Ovary (tissue), 7 donors: ENCODE measurements at regions not wholly inside any gene's neighbourhood (a gene's known extent, or its start where the extent isn't known, plus 50 kb on each side); places are given as distances from the start of the nearest gene placed in this dataset.

ENCODE experiments used
- DNase-seq, 5 donors: peaks; one replicate each; pipeline ENCODE4 v3.0.0-alpha.2; 2019 to 2020
- H3K27ac ChIP-seq, 2 donors: fragments of 200-600 bp; one replicate each; pipeline versions ENCODE4 v1.5.1 to v1.8.0; 2019 to 2022
- H3K27me3 ChIP-seq: fragments of 200-600 bp; one replicate; pipeline ENCODE4 v1.8.0; 2022
- H3K36me3 ChIP-seq: fragments of 200-600 bp; sonication (generic); one replicate; pipeline ENCODE4 v1.5.1; 2019
- H3K4me1 ChIP-seq: one replicate; pipeline ENCODE4 v1.8.1; 2013; ENCODE audit warnings: mild to moderate bottlenecking, moderate library complexity; ENCODE audit not compliant: insufficient read depth
- H3K4me3 ChIP-seq: fragments of 200-600 bp; sonication (generic); one replicate; pipeline ENCODE4 v1.5.1; 2017
- H3K9me3 ChIP-seq, 2 donors: fragments of 200-600 bp in 1 of 2; sonication (generic) in 1 of 2; one replicate each; pipeline versions ENCODE4 v1.5.1 to v1.8.1; 2013 to 2019; ENCODE audit warnings: mild to moderate bottlenecking in 1 of 2, moderate library complexity in 1 of 2
- CTCF ChIP-seq, 3 donors: fragments of 450-650 bp in 2 of 3; fragments of 200-600 bp in 1 of 3; IDR thresholded peaks; one replicate each; pipeline versions ENCODE4 v1.5.1 to v1.8.0; 2016 to 2022; ENCODE audit warnings: antibody characterized with exemption in 3 of 3, mild to moderate bottlenecking in 1 of 3
- EP300 ChIP-seq: sonication (generic); formaldehyde crosslinking; IDR thresholded peaks from one replicate; pipeline ENCODE4 v1.6.1; 2017; ENCODE audit warnings: antibody characterized with exemption
- POLR2A ChIP-seq: fragments of 450-650 bp; IDR thresholded peaks from one replicate; pipeline ENCODE4 v1.6.1; 2017; ENCODE audit warnings: antibody characterized with exemption, mild to moderate bottlenecking, moderate library complexity
- WGBS, 3 donors: extraction: QIAGEN DNeasy Blood & Tissue Kit in 1 of 3; methylation state at CpG; one replicate each; pipeline versions ENCODE4 v1.1.5 to v1.1.7; 2013 to 2017; 5-methylcytosine and 5-hydroxymethylcytosine counted together
- intact Hi-C, 4 donors: fragments of 100-400 bp; cut with DNase I; formaldehyde crosslinking; loops; one replicate each; pipeline versions ENCODE4 v1.11.0 to v1.15.1; 2022 to 2023
- donor health status: DM: no; HTN: no; CAD: no; lungs with moderate emphysema.
- donor health status: DM: no; HTN: no; CAD: no.
- donor health status: Bipolar disorder and iron deficiency.
- donor health status: DM: no; HTN: no; CAD: no.
- donor health status: DM: yes; HTN: yes; CAD: no.

- Histone ChIP-seq H3K4me3 (no peak overlapping the region), H3K9me3 (no peaks in the 10 kb centered on the region), H3K27ac (no peak overlapping the region), H3K27me3 (no peaks in the 10 kb centered on the region), H3K36me3 (no peaks in the 10 kb centered on the region), H3K4me1 (no peaks in the 10 kb centered on the region)
- intact Hi-C loops = no loop called here
- TF ChIP-seq EP300 (no peak), POLR2A (no peak), CTCF (IDR thresholded peaks at IDR 0.05) (no peak)
- DNase-seq = no peak
- WGBS, 3 donors = 77 to 90% (median 82%) methylated on average over 4 of the region's 4 CpGs
Measured at GRCh38 chrX:14363728-14364127, 165.6 kb upstream of the GLRA2 start.

- no peak for DNase-seq
- TF ChIP-seq POLR2A (no peak), CTCF (IDR thresholded peaks at IDR 0.05) (no peak), EP300 (no peak)
- intact Hi-C loops = no loop called here
- Histone ChIP-seq H3K27ac (no peak overlapping the region), H3K27me3 (no peaks in the 10 kb centered on the region), H3K4me1 (no peaks in the 10 kb centered on the region), H3K9me3 (no peaks in the 10 kb centered on the region), H3K36me3 (no peaks in the 10 kb centered on the region), H3K4me3 (no peak overlapping the region)
- WGBS, 3 donors = 33 to 47% (median 41%) methylated on average over 1 of the region's 1 CpG
Measured at GRCh38 chrX:14362721-14363120, 166.6 kb upstream of the GLRA2 start.

- Histone ChIP-seq H3K4me3 (no peak overlapping the region), H3K9me3 (no peaks in the 10 kb centered on the region), H3K4me1 (no peaks in the 10 kb centered on the region), H3K27ac (no peak overlapping the region), H3K36me3 (no peaks in the 10 kb centered on the region), H3K27me3 (no peaks in the 10 kb centered on the region)
- 80 to 88% (median 87%) methylated on average over 2 of the region's 2 CpGs for WGBS, 3 donors
- TF ChIP-seq POLR2A (no peak), CTCF (IDR thresholded peaks at IDR 0.05) (no peak), EP300 (no peak)
- no peak for DNase-seq
- intact Hi-C loops = no loop called here
Measured at GRCh38 chrX:14361435-14361834, 167.9 kb upstream of the GLRA2 start.

- no peaks in the 10 kb centered on the region for H3K4me1 ChIP-seq
- no peak for TF ChIP-seq CTCF (IDR thresholded peaks at IDR 0.05)
- no peak overlapping the region for H3K27ac ChIP-seq
- H3K36me3 ChIP-seq = no peaks in the 10 kb centered on the region
- no peaks in the 10 kb centered on the region for H3K9me3 ChIP-seq
- 25 to 38% (median 35%) methylated on average over 1 of the region's 1 CpG for WGBS, 3 donors
- no peak overlapping the region for H3K4me3 ChIP-seq
- intact Hi-C loops = no loop called here
- DNase-seq = no peak
- H3K27me3 ChIP-seq = no peaks in the 10 kb centered on the region
Measured at GRCh38 chrX:14359727-14360126, 169.6 kb upstream of the GLRA2 start.

GRCh38 chrX:14359316-14359715 lies 170.0 kb upstream of the GLRA2 start:
- no peaks in the 10 kb centered on the region for H3K36me3 ChIP-seq
- H3K4me1 ChIP-seq = no peaks in the 10 kb centered on the region
- H3K27me3 ChIP-seq = no peaks in the 10 kb centered on the region
- no peak overlapping the region for H3K27ac ChIP-seq
- H3K9me3 ChIP-seq = no peaks in the 10 kb centered on the region
- WGBS, 3 donors = 25 to 32% (median 26%) methylated on average over 2 of the region's 2 CpGs
- H3K4me3 ChIP-seq = no peak overlapping the region
- TF ChIP-seq CTCF (IDR thresholded peaks at IDR 0.05) (no peak), EP300 (no peak), POLR2A (no peak)
- intact Hi-C loops = no loop called here
- no peak for DNase-seq
